A673 (cell line): ENCODE measurements at regions not wholly inside any gene's neighbourhood (a gene's known extent, or its start where the extent isn't known, plus 50 kb on each side); places are given as distances from the start of the nearest gene placed in this dataset.

Source experiments
- EZH2 ChIP-seq: fragments of 200-600 bp; sonication (generic); IDR thresholded peaks from 2 replicates; pipeline ENCODE4 v1.6.1; 2017; ENCODE audit warnings: borderline replicate concordance, low read depth, mild to moderate bottlenecking, mixed read lengths, antibody characterized with exemption, low read length; ENCODE audit not compliant: poor library complexity, severe bottlenecking
- TF ChIP-seq, protein P1 (sequence below): fragments of 300-800, 200-600 bp; sonication (generic); conservative IDR thresholded peaks from 2 replicates; pipeline ENCODE4 v1.5.1; 2017; ENCODE audit warnings: low read depth, mild to moderate bottlenecking, antibody characterized with exemption, low read length, moderate library complexity, mixed read lengths

DNA sequence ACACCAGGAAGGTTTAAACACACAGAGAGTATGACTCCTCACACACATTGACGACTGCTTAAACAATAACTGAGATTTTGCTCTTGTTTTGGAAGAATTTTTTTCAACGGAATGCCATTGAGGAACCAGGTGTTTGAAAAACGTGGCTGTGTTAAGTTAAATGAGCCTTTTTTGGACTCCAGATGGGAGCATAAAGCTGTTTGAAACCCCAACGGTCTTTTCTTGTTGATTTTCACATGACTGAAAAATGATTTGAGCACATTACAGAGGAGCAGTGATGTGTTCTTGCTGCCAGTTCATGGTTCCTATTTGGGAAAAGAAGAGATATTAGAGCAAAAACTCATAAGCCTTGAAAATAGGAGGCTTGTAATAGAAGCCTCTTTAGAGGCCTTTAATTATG lies 97.8 kb upstream of the SELENOK start:
- TF ChIP-seq, protein P1, sequence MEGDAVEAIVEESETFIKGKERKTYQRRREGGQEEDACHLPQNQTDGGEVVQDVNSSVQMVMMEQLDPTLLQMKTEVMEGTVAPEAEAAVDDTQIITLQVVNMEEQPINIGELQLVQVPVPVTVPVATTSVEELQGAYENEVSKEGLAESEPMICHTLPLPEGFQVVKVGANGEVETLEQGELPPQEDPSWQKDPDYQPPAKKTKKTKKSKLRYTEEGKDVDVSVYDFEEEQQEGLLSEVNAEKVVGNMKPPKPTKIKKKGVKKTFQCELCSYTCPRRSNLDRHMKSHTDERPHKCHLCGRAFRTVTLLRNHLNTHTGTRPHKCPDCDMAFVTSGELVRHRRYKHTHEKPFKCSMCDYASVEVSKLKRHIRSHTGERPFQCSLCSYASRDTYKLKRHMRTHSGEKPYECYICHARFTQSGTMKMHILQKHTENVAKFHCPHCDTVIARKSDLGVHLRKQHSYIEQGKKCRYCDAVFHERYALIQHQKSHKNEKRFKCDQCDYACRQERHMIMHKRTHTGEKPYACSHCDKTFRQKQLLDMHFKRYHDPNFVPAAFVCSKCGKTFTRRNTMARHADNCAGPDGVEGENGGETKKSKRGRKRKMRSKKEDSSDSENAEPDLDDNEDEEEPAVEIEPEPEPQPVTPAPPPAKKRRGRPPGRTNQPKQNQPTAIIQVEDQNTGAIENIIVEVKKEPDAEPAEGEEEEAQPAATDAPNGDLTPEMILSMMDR, result no peak
- no peak for TF ChIP-seq EZH2
